ENCODE measurements at regions not wholly inside any gene's neighbourhood (a gene's known extent, or its start where the extent isn't known, plus 50 kb on each side); places are given as distances from the start of the nearest gene placed in this dataset.

DNA sequence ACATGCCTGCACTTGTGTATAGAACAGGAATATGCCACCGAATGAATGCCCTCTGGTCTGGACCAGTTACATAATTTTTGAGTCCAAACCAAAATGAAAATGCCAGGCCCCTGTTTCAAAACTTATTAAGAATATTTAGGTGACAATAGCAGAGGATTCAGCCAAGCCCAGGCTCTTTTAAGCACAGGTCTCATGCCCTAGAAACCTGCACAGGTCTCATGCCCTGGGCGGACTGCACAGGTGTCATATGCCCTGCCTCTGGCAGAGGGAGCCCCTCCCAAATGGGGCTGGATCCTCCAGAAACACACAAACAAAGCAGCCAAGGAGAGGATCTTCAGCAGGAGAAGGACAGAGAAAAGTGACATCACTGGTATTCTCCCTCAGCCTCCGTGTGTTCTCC is 605.4 kb upstream of the NRP1 start:
- TF ChIP-seq, protein P1, sequence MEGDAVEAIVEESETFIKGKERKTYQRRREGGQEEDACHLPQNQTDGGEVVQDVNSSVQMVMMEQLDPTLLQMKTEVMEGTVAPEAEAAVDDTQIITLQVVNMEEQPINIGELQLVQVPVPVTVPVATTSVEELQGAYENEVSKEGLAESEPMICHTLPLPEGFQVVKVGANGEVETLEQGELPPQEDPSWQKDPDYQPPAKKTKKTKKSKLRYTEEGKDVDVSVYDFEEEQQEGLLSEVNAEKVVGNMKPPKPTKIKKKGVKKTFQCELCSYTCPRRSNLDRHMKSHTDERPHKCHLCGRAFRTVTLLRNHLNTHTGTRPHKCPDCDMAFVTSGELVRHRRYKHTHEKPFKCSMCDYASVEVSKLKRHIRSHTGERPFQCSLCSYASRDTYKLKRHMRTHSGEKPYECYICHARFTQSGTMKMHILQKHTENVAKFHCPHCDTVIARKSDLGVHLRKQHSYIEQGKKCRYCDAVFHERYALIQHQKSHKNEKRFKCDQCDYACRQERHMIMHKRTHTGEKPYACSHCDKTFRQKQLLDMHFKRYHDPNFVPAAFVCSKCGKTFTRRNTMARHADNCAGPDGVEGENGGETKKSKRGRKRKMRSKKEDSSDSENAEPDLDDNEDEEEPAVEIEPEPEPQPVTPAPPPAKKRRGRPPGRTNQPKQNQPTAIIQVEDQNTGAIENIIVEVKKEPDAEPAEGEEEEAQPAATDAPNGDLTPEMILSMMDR (IDR thresholded peaks at IDR 0.05; ENCODE audit: low read depth, low read length, poor library complexity, severe bottlenecking), result no peak
- no peak for TF ChIP-seq EZH2phosphoT487 (IDR thresholded peaks at IDR 0.05; ENCODE audit: borderline replicate concordance, low read length)
